ENCODE measurements at regions not wholly inside any gene's neighbourhood (a gene's known extent, or its start where the extent isn't known, plus 50 kb on each side); places are given as distances from the start of the nearest gene placed in this dataset.

- TF ChIP-seq CTCF (IDR thresholded peaks at IDR 0.05; ENCODE audit: control insufficient read depth, insufficient read depth, low read depth, low read length, missing control alignments) = no peak
- DNase-seq (ENCODE audit: low read depth) = no peak
- no peak overlapping the region for H3K4me3 ChIP-seq (ENCODE audit: control insufficient read depth, low read depth, low read length)
Observed at GRCh38 chr7:94834359-94834758, 73.0 kb upstream of the PPP1R9A start.

DNA sequence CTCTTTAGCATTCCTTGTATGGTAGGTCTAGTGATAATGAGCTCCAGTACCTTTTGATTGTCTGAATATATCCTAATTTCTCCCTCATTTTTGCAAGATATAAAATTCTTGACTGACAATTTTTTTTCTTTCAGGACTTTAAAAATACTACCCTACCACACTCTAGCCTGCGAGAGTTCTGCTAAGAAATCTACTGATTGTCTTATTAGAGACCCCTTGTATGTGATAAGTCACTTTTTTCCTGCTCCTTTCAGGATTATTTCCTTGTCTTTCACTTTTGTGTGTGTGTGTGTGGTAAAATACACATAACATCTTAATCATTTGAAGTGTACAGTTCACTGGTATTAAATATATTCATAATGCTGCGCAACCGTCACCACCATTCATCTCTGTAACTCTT lies 68.7 kb upstream of the PPP1R9A start:
- H3K4me3 ChIP-seq (ENCODE audit: control insufficient read depth, low read depth, low read length) = no peak overlapping the region
- DNase-seq (ENCODE audit: low read depth) = no peak
- no peak for TF ChIP-seq CTCF (IDR thresholded peaks at IDR 0.05; ENCODE audit: control insufficient read depth, insufficient read depth, low read depth, low read length, missing control alignments)

- no peak overlapping the region for H3K4me3 ChIP-seq (ENCODE audit: control insufficient read depth, low read depth, low read length)
- no peak for TF ChIP-seq CTCF (IDR thresholded peaks at IDR 0.05; ENCODE audit: control insufficient read depth, insufficient read depth, low read depth, low read length, missing control alignments)
- DNase-seq (ENCODE audit: low read depth) = no peak
Observed at GRCh38 chr7:94843553-94843952, 63.8 kb upstream of the PPP1R9A start.

DNA sequence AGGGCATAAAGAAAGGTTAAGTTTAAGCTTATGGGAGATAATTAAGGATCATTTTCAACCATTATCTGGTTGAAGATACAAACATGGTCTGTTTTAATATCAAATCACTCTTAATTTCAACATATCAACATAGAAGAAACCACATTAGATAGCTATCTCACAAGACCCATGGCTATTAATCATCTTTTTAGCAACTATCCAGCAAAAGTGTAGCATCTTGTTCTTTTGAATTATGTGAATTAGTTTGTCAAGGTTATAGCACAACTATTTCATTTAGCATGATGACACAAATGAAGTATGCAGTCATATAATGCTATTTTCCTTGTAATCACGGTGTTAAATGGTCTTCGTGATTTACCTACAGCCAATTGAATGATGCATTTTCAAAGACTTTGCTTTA lies 58.9 kb upstream of the PPP1R9A start:
- TF ChIP-seq CTCF (IDR thresholded peaks at IDR 0.05; ENCODE audit: control insufficient read depth, insufficient read depth, low read depth, low read length, missing control alignments) = no peak
- DNase-seq (ENCODE audit: low read depth) = no peak
- H3K4me3 ChIP-seq (ENCODE audit: control insufficient read depth, low read depth, low read length) = no peak overlapping the region

- H3K4me3 ChIP-seq (ENCODE audit: control insufficient read depth, low read depth, low read length) = no peak overlapping the region
- TF ChIP-seq CTCF (IDR thresholded peaks at IDR 0.05; ENCODE audit: control insufficient read depth, insufficient read depth, low read depth, low read length, missing control alignments) = no peak
Observed at GRCh38 chr7:94848992-94849576, 58.3 kb upstream of the PPP1R9A start.

DNA sequence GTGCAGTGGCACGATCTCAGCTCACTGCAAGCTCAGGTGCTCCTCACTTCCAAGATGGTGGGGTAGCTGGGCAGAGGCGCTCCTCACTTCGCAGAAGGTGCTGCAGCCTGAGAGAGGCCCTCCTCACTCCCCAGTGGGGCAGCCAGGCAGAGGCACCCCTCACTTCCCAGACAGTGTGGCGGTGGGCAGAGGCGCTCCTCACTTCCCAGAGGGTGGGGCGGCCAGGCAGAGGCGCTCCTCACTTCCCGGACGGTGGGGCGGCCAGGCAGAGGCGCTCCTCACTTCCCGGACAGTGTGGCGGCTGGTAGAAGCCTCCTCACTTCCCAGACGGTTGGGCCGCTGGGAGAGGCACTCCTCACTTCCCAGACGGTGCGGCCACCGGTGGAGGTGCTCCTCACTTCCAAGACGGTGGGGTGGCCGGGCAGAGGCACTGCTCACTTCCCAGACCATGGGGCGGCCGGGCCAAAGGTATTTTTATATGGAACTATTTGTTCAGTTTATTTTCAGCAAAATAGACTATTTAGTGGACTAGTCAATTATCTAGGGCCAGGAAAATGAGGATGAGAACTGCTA lies 57.7 kb upstream of the PPP1R9A start:
- no peak for TF ChIP-seq CTCF (IDR thresholded peaks at IDR 0.05; ENCODE audit: control insufficient read depth, insufficient read depth, low read depth, low read length, missing control alignments)
- DNase-seq (ENCODE audit: low read depth) = no peak
- H3K4me3 ChIP-seq (ENCODE audit: control insufficient read depth, low read depth, low read length) = no peak overlapping the region

More at GRCh38 chr7:94848992-94849576, 58.3 kb upstream of the PPP1R9A start:
- no peak for DNase-seq (ENCODE audit: low read depth)
